Activated naive CD4-positive, alpha-beta T cell treated with anti-CD3 and anti-CD28 coated beads, Interleukin-2, amount 50 U/mL, for 72 hours (primary cell): ENCODE measurements at regions not wholly inside any gene's neighbourhood (a gene's known extent, or its start where the extent isn't known, plus 50 kb on each side); places are given as distances from the start of the nearest gene placed in this dataset.
"Not testable (repeated sequence)": the region's sequence is repeated elsewhere in the genome, so short reads cannot be mapped to it uniquely, and the experiment has no call there.

ENCODE experiments used
- ATAC-seq, 2 donors: fragments of 150-1000 bp; cut with Tn5 transposase; 2 replicates each; pipeline ENCODE4 v1.10.0; 2021; ENCODE audit warnings: mild to moderate bottlenecking in 2 of 2, moderate library complexity in 2 of 2
- DNase-seq, 2 donors: peaks; one replicate each; pipeline ENCODE4 v3.0.0; 2021 to 2022; ENCODE audit warnings: low spot score in 2 of 2
- H3K27ac Mint-ChIP-seq, 2 donors: one replicate each; pipeline ENCODE4 v1.8.0; 2022; ENCODE audit warnings: mild to moderate bottlenecking in 2 of 2, mixed read lengths in 2 of 2
- H3K36me3 Mint-ChIP-seq, 2 donors: one replicate each; pipeline ENCODE4 v1.8.0; 2022; ENCODE audit warnings: mixed read lengths in 2 of 2
- H3K9me3 Mint-ChIP-seq, 2 donors: one replicate each; pipeline ENCODE4 v1.8.0; 2022; ENCODE audit warnings: mixed read lengths in 2 of 2

DNA sequence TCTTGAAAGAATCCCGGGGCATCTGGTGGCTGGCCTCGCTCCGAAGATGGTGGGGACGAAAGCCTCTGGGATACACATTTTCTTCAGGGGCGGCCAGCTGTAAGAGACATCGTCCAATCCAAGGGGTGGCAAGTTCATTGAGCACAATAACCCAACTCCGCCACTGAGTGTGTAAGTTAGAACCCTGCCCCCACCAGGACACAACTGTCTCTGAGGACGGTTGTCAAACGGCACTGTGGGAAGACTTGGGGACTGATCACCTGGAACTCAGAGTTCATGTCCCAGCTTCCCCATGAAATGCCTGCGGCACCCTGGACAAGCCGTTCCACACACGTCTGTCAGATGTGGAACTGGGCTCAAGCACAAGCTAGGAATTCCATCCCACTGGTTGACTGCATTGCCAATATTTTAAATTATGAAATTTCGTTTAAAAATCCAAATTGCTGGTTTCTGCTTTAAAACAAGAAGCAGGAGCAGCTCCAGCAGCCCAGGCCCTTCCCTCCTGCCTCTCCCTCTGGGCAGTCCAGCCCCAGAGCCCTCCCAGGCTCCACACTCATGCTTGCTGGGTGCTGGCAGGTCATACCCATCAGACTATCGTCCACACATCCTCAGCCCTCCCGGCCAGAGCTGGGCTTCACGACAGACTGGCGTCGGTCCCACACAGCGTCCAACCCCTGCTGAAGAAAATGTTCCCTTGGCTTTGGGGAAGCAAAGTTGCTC is 80.9 kb upstream of the AFDN start:
- Mint-ChIP-seq H3K27ac (no peak overlapping the region), H3K9me3 (no peaks in the 10 kb centered on the region), H3K36me3 (no peaks in the 10 kb centered on the region)
- no peak for ATAC-seq
- DNase-seq: no peak

DNA sequence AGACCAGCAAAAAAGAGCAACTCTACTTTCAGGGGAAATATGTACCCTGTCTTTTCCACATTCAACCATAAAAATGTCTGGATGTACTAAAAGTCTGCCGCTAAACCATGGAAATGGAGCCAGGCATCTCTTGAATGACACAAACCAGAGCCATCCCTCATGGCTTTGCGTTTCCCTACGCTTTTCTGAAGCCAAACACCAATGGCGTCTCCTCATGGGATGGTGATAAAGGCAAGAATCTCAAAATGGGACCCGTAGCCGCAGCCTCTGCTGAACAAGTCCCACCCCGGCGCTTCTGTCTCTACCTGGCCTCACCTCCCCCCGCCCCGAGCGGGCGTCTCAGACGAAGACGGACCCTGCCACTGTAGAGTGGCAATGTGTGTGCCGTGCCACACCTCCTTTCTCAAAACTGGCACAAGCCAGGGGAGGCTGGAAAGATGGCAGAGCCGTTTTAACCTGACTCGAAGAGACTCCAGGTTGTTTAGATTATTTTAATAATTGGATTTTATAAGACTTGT is 80.3 kb upstream of the AFDN start:
- DNase-seq (peak in 1 of 2 donors; percentile 38), ATAC-seq (no peak)
- H3K27ac Mint-ChIP-seq: no peak overlapping the region
- H3K9me3 Mint-ChIP-seq: no peaks in the 10 kb centered on the region
- H3K36me3 Mint-ChIP-seq: no peaks in the 10 kb centered on the region

DNA sequence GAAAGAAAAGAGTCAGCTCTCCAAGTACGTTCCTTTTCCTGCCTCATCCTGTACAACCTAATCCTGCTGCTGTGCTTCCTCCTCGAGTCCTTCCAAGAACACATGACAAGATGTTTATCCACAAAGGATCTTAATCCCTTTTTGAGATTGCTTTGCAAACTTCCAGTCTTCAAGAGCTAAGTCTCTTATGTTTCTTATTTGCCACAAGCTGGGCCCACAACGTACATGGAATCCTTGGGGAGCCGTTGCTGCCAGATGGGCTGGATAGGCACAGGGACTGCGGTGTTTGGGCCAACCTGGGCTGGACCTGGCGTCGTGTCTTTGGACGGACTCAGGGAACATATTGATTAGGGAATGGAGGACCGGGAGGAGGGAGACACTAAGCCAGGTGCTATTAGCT is 79.7 kb upstream of the AFDN start:
- no peaks in the 10 kb centered on the region for H3K36me3 Mint-ChIP-seq

DNA sequence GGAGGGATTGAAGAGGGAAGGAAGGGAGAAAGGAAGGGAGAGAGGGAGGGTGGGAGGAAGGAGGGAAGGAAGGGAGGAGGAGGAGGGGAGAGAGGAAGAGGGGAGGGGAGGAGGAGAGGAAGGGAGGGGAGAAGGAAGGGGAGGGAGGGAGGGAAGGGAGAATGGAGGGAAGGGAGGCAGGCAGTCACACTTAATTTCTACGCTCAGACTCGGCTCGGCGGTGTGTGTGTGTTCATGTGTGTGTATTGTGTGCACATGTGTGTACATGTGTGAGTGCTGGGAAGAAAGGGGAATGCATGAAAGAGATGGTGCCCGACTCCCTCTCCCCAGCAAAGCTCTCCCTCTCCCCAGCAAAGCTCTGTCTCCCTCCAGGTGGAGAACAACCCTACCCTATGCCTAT is 79.1 kb upstream of the AFDN start:
- H3K27ac Mint-ChIP-seq: no peak overlapping the region
- DNase-seq (no peak), ATAC-seq (no peak)
- H3K36me3 Mint-ChIP-seq: no peaks in the 10 kb centered on the region
- H3K9me3 Mint-ChIP-seq: no peaks in the 10 kb centered on the region

More for the DNA sequence above, 79.7 kb upstream of the AFDN start:
- H3K27ac Mint-ChIP-seq: no peak overlapping the region
- no peaks in the 10 kb centered on the region for H3K9me3 Mint-ChIP-seq
- no peak for DNase-seq
- no peak for ATAC-seq

GRCh38 chr6:167748046-167748445 is 78.7 kb upstream of the AFDN start:
- no peak overlapping the region for H3K27ac Mint-ChIP-seq
- ATAC-seq (no peak), DNase-seq (no peak)
- no peaks in the 10 kb centered on the region for H3K36me3 Mint-ChIP-seq
- no peaks in the 10 kb centered on the region for H3K9me3 Mint-ChIP-seq

DNA sequence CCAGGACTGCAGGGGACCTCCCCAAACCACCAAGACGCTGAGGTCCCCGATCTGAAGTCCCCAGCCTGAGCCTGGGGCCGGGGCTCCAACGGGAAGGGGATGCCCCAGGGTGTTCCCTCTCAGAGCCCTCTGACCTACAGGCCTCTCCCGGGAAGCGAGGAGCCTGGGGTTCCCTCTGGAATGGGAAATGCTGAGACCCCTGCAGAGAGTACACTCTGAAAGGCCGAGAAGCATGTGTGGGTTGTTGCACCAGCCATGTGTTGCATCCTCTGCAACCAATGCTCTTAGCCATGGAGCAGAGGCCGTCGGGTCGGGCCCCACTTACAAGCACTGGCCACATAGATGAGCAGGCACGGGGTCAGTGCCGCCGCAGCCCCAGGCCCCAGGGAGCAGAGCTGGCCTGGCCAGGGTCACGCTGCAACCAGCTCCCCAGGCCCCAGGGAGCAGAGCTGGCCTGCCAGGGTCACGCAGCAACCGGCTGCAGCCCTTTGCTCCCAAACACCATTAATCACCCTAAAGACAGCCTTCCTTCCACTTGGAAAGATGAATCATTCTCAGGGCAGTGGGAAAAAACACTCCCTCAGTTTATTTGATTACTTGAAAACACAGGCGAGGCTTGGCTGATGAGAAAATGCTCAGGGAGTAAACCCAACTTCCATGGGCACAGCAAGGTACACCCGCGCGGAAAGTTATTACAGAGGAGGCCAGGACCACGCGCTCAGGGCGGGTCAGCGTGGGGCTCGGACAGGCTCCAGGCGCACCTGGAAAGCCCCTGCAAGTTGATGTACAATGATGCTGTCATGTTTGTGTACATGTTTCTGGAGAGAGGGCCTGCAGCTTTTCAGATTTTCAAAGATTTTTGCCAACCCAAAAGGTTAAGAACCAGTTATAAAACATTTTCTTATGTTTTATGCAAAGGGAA is 78.0 kb upstream of the AFDN start:
- ATAC-seq: no peak
- H3K9me3 Mint-ChIP-seq: no peaks in the 10 kb centered on the region
- DNase-seq: no peak
- no peak overlapping the region for H3K27ac Mint-ChIP-seq
- no peaks in the 10 kb centered on the region for H3K36me3 Mint-ChIP-seq

- ATAC-seq: no peak
- Mint-ChIP-seq H3K9me3 (no peaks in the 10 kb centered on the region), H3K27ac (no peak overlapping the region), H3K36me3 (no peaks in the 10 kb centered on the region)
- DNase-seq: no peak
Measured at GRCh38 chr6:167750956-167751358, 75.8 kb upstream of the AFDN start.

GRCh38 chr6:167751579-167752115 is 75.1 kb upstream of the AFDN start:
- Mint-ChIP-seq H3K36me3 (no peaks in the 10 kb centered on the region), H3K27ac (no peak overlapping the region), H3K9me3 (no peaks in the 10 kb centered on the region)
- DNase-seq: no peak
- no peak for ATAC-seq

GRCh38 chr6:167753281-167753680 is 73.4 kb upstream of the AFDN start:
- not testable (repeated sequence) for DNase-seq, H3K9me3 Mint-ChIP-seq

DNA sequence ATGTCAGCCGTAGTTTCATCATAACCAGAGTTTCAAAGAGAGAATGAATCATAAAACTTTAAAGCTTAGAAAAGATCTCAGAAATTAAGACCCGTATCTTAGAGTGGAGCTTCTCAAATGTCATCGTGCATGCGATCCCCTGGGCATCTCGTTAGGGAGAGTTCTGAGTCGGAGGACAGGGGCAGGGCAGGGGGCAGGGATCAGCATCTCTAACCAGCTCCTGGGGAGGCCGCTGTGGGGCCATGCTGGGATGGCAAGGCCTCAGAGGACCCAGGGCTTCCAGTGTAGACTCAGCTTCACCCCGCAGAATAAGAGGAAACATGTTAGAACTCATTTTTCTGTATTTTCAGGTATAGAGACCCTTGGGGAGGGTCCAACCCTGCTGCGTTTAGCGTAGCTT is 72.0 kb upstream of the AFDN start:
- Mint-ChIP-seq H3K36me3 (no peaks in the 10 kb centered on the region), H3K9me3 (no peaks in the 10 kb centered on the region), H3K27ac (no peak overlapping the region)
- no peak for DNase-seq
- ATAC-seq: no peak

More at GRCh38 chr6:167753281-167753680, 73.4 kb upstream of the AFDN start:
- ATAC-seq, H3K27ac Mint-ChIP-seq, H3K36me3 Mint-ChIP-seq: not testable (repeated sequence)

GRCh38 chr6:167755461-167755860 is 71.2 kb upstream of the AFDN start:
- no peaks in the 10 kb centered on the region for H3K9me3 Mint-ChIP-seq
- ATAC-seq (no peak), DNase-seq (no peak)
- no peak overlapping the region for H3K27ac Mint-ChIP-seq
- no peaks in the 10 kb centered on the region for H3K36me3 Mint-ChIP-seq

- Mint-ChIP-seq H3K27ac (no peak overlapping the region), H3K9me3 (no peaks in the 10 kb centered on the region), H3K36me3 (no peaks in the 10 kb centered on the region)
- DNase-seq (no peak), ATAC-seq (no peak)
Measured at GRCh38 chr6:167756597-167756996, 70.1 kb upstream of the AFDN start.

GRCh38 chr6:167757249-167757648 is 69.5 kb upstream of the AFDN start:
- ATAC-seq (no peak), DNase-seq (no peak)
- Mint-ChIP-seq H3K27ac (no peak overlapping the region), H3K9me3 (no peaks in the 10 kb centered on the region), H3K36me3 (no peaks in the 10 kb centered on the region)

DNA sequence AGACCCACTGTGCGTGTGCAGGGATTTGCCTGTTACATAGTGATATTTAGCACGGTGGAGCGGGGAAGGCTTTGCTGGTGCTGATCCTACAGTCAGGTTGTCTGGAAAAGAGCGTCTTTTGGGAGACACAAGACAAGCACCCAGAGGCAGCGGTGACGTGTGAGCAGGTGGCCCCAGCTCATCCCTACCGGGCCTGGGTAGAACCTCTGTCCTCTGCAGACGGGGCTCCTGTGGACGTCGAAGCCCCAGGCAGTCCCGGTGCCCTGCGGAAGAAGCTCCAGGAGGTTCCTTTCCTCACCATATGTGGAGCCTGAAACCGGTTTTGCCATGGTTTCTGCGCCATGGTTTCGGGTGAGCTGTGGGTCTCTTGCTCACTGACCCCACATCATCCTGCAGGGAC is 68.9 kb upstream of the AFDN start:
- ATAC-seq (no peak), DNase-seq (no peak)
- no peaks in the 10 kb centered on the region for H3K36me3 Mint-ChIP-seq
- no peaks in the 10 kb centered on the region for H3K9me3 Mint-ChIP-seq
- no peak overlapping the region for H3K27ac Mint-ChIP-seq

DNA sequence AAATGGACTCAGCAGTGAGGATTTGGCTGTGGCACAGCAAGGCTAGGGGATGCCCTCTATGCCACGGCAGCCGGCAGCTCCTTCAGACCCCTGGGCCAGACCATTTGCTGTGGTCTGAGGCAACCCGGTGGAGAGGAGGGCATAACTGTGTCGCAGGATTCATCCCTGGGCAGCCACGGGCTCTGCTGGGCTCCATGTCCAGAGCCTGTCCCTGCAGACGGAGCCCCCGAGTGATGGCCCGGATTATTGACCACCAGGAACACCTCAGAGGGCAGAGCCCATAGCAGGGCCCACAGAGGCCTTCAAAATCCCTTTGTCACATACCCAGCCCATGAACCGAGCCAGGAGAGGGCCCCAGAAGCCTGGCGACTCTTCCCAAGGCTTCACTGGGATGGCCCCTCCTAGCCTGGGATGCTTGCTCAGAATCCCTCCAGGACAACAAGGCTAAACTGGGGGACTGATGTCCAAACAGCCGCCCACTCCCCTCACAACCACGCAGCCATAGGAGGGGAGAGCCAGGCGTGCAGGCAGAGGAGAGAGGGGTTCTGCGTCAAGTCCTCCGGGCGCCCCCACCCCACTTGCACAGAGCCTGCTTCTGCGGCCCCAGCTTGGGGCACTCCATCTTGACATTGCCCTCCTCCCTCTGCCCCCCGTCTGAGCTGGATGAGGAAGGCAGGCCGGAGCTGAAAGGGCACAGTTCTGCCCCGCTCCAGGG is 68.2 kb upstream of the AFDN start:
- H3K36me3 Mint-ChIP-seq: no peaks in the 10 kb centered on the region
- no peak for ATAC-seq
- H3K27ac Mint-ChIP-seq: no peak overlapping the region
- no peaks in the 10 kb centered on the region for H3K9me3 Mint-ChIP-seq
- DNase-seq: no peak

DNA sequence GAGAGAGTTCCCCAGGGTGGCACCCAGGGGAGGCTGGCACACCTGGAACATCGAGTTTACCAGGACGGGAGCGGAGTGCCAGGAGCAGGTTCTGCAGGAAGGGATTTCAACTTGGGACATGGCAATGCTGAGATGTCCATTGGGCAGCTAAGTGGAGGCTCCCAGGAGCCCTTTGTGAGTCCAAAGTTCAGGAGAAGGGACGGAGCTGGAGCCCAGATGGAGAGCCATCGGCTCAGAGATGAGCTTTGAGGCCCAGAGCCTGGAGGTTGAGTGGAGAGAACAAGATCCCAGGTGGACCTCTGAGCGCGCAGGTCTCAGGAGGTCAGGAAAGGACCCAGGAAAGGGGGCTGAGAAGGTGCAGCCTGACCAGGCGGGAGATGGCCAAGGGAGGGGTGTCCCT is 67.5 kb upstream of the AFDN start:
- Mint-ChIP-seq H3K36me3 (no peaks in the 10 kb centered on the region), H3K9me3 (no peaks in the 10 kb centered on the region), H3K27ac (peak overlapping the region in 1 of 2 donors; percentile 4)
- no peak for DNase-seq
- no peak for ATAC-seq

DNA sequence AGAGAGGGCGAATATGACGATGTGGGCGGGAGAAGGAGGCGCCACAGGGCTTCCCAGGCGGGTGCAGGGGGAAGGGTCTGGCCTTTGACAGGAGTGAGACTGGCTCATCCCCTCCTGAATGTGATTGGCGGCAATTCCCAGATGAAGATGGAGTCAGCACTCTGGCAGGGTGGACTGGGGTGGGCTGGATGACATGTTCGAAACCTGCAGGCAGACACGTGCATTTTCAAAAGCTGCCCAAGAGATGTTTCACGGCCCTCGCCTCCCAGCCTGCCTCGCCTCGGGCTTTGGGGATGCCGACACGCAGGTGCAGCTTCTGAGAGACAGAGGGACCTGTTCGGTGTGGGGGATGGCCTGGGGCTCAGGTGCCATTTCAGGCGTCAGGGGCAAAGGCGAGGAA is 66.8 kb upstream of the AFDN start:
- Mint-ChIP-seq H3K9me3 (no peaks in the 10 kb centered on the region), H3K27ac (peak overlapping the region in 1 of 2 donors; percentile 4), H3K36me3 (no peaks in the 10 kb centered on the region)
- ATAC-seq: no peak
- no peak for DNase-seq
